ENCODE measurements at regions not wholly inside any gene's neighbourhood (a gene's known extent, or its start where the extent isn't known, plus 50 kb on each side); places are given as distances from the start of the nearest gene placed in this dataset.

DNA sequence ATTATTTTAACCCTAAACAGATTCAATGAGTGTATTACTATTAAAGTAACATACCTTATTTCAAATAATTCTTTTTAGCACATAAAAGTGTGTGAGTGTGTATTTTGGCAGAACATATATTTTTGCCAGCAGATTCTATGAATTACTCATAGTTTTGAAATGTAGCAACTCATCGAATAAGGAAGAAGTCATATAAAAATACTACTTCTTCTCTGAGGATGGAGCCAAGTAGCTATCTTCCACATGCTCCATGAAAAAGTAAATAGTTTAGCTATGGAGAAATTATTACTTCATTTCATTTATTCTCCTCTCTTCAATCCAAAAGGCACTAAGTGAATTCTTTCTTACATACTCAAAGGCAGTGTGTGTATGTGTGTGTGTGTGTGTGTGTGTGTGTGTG lies 1090.4 kb upstream of the CDH6 start:
- no peak for DNase-seq (ENCODE audit: extremely low read depth, insufficient read length)
- H3K27me3 ChIP-seq (replicated peaks; ENCODE audit: control insufficient read depth, insufficient read depth, low read length), result no peaks in the 10 kb centered on the region
- TF ChIP-seq, protein P1, sequence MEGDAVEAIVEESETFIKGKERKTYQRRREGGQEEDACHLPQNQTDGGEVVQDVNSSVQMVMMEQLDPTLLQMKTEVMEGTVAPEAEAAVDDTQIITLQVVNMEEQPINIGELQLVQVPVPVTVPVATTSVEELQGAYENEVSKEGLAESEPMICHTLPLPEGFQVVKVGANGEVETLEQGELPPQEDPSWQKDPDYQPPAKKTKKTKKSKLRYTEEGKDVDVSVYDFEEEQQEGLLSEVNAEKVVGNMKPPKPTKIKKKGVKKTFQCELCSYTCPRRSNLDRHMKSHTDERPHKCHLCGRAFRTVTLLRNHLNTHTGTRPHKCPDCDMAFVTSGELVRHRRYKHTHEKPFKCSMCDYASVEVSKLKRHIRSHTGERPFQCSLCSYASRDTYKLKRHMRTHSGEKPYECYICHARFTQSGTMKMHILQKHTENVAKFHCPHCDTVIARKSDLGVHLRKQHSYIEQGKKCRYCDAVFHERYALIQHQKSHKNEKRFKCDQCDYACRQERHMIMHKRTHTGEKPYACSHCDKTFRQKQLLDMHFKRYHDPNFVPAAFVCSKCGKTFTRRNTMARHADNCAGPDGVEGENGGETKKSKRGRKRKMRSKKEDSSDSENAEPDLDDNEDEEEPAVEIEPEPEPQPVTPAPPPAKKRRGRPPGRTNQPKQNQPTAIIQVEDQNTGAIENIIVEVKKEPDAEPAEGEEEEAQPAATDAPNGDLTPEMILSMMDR (IDR thresholded peaks at IDR 0.05; ENCODE audit: insufficient read depth, low read length, poor library complexity, severe bottlenecking), result no peak
- H3K36me3 ChIP-seq (ENCODE audit: control insufficient read depth, insufficient read depth, low read length), result no peaks in the 10 kb centered on the region
- H3K4me3 ChIP-seq (replicated peaks; ENCODE audit: low read depth, low read length), result no peak overlapping the region

DNA sequence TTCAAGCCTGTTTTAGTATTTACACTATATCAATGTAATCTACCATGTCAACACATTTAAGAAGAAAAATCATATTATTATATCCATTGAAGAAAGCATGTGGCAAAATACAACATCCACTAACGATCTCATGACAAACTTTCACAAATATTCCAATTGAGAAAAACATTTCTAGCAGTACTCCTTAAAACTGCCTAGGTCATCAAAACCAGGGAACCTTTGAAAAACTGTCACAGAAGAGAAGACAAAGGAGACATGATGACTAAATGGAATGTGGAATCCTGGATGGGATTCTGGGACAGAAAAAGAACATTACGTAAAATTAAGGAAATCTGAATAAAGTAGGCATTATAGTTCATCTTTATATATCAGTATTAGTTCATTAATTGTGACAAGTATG lies 1091.3 kb upstream of the CDH6 start:
- DNase-seq (ENCODE audit: extremely low read depth, insufficient read length), result no peak
- TF ChIP-seq, protein P1 (IDR thresholded peaks at IDR 0.05; ENCODE audit: insufficient read depth, low read length, poor library complexity, severe bottlenecking), result no peak
- Histone ChIP-seq H3K4me3 (replicated peaks; ENCODE audit: low read depth, low read length) (no peak overlapping the region), H3K36me3 (ENCODE audit: control insufficient read depth, insufficient read depth, low read length) (no peaks in the 10 kb centered on the region), H3K27me3 (replicated peaks; ENCODE audit: control insufficient read depth, insufficient read depth, low read length) (no peaks in the 10 kb centered on the region)

DNA sequence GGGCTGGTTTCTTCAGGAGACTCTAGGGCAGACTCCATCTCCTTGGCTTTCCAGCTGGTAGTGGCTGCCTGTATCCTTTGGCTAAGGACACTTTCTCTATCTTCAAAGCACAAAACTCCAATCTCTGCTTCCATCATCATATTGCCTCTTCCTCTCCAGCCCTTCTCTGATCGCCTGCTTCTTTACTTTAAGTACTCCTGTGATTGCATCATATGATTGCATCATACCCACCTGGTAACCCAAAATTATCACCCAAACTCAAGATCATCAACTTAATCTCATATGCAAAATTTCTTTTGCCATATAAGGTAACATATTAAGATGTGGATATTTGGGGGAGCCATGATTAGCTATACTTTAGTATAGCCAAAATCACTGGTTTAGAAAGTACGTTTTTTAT lies 1092.6 kb upstream of the CDH6 start:
- TF ChIP-seq, protein P1 (IDR thresholded peaks at IDR 0.05; ENCODE audit: insufficient read depth, low read length, poor library complexity, severe bottlenecking), result no peak
- no peaks in the 10 kb centered on the region for H3K27me3 ChIP-seq (replicated peaks; ENCODE audit: control insufficient read depth, insufficient read depth, low read length)
- no peaks in the 10 kb centered on the region for H3K36me3 ChIP-seq (ENCODE audit: control insufficient read depth, insufficient read depth, low read length)
- DNase-seq (ENCODE audit: extremely low read depth, insufficient read length), result no peak
- no peak overlapping the region for H3K4me3 ChIP-seq (replicated peaks; ENCODE audit: low read depth, low read length)

DNA sequence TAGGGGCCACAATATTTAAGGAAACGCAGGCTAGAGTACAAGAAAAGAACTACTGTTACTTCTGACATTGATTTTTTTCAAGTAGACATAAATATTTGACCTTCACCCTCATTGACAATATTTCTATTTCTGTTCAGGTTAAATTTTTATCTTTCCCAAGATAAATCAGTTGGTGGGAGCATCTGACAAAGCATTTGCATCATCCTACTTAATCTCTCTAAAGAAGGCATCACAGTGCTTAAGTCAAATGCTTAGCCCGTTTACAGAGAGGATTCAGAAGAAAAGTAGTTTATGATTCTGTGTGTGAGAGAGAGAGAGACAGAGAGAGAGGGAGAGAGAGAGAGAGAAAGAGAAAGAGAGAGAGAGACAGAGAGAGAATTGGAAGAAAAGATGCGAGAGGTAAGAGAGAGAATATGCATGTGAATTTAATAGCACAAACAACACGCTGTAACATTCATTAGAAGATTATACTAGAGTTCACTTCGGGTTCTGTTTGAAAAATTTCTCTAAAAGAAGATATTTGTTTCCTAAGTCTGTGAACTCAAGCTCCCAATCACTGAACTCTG lies 1093.3 kb upstream of the CDH6 start:
- H3K4me3 ChIP-seq (replicated peaks; ENCODE audit: low read depth, low read length), result no peak overlapping the region

DNA sequence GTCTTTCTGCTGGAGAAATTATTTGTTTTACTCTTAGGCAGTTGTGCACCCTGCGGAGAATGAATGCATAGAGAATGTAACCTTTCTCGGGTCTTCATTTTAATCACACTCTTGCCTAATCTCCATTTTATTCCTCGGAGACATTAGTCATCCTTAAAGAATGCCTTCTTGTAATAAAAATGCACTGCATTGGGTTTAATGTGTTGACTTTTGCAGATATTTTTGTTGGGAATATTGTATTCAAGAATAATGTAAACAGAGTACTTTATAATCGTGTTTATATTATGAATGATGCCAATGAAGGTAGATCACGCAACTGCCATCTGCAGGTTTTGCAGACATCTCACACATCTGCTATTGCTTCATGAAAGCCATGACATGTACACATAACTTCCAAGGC lies 1093.9 kb upstream of the CDH6 start:
- Histone ChIP-seq H3K4me3 (replicated peaks; ENCODE audit: low read depth, low read length) (no peak overlapping the region), H3K27me3 (replicated peaks; ENCODE audit: control insufficient read depth, insufficient read depth, low read length) (no peaks in the 10 kb centered on the region), H3K36me3 (ENCODE audit: control insufficient read depth, insufficient read depth, low read length) (no peaks in the 10 kb centered on the region)
- DNase-seq (ENCODE audit: extremely low read depth, insufficient read length), result no peak
- TF ChIP-seq, protein P1 (IDR thresholded peaks at IDR 0.05; ENCODE audit: insufficient read depth, low read length, poor library complexity, severe bottlenecking), result no peak

More for the DNA sequence above, 1093.3 kb upstream of the CDH6 start:
- Histone ChIP-seq H3K27me3 (replicated peaks; ENCODE audit: control insufficient read depth, insufficient read depth, low read length) (no peaks in the 10 kb centered on the region), H3K36me3 (ENCODE audit: control insufficient read depth, insufficient read depth, low read length) (no peaks in the 10 kb centered on the region)
- TF ChIP-seq, protein P1 (IDR thresholded peaks at IDR 0.05; ENCODE audit: insufficient read depth, low read length, poor library complexity, severe bottlenecking), result no peak
- no peak for DNase-seq (ENCODE audit: extremely low read depth, insufficient read length)

DNA sequence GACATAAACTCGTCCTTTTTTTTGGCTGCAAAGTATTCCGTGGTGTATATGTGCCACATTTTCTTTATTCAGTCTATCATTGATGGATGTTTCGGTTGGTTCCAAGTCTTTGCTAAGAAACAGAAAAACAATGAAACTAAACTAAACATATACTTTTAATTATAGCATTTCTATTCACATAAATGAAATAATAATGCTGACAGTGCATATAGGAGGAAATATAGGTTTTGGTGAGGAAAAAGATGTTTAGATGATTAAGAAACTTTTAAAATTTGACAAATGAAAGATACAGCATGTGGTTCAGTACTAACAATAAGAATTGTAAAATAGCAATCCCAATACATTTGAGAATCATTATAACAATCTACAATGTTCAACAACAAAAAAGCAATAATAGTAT lies 1094.5 kb upstream of the CDH6 start:
- Histone ChIP-seq H3K4me3 (replicated peaks; ENCODE audit: low read depth, low read length) (no peak overlapping the region), H3K27me3 (replicated peaks; ENCODE audit: control insufficient read depth, insufficient read depth, low read length) (no peaks in the 10 kb centered on the region), H3K36me3 (ENCODE audit: control insufficient read depth, insufficient read depth, low read length) (no peaks in the 10 kb centered on the region)
- TF ChIP-seq, protein P1 (IDR thresholded peaks at IDR 0.05; ENCODE audit: insufficient read depth, low read length, poor library complexity, severe bottlenecking), result no peak
- no peak for DNase-seq (ENCODE audit: extremely low read depth, insufficient read length)

Measured in GM06990 (cell line).